GM21423 (cell line): ENCODE measurements at regions not wholly inside any gene's neighbourhood (a gene's known extent, or its start where the extent isn't known, plus 50 kb on each side); places are given as distances from the start of the nearest gene placed in this dataset.

Source experiments
- ATAC-seq: cut with Tn5 transposase; IDR thresholded peaks from one replicate; pipeline ENCODE4 v1.9.1; 2021; ENCODE audit warnings: mild to moderate bottlenecking, moderate library complexity; ENCODE audit not compliant: unreplicated experiment

GRCh38 chr7:25391295-25391861 is 163.1 kb upstream of the NPVF start:
- no peak for ATAC-seq

- ATAC-seq, result no peak
Observed at GRCh38 chr7:25391961-25392587, 163.8 kb upstream of the NPVF start.

- ATAC-seq, result no peak
Observed at GRCh38 chr7:25392588-25393338, 164.5 kb upstream of the NPVF start.

- ATAC-seq, result no peak
Observed at GRCh38 chr7:25395976-25396375, 167.7 kb upstream of the NPVF start.

- no peak for ATAC-seq
Observed at GRCh38 chr7:25396668-25397067, 168.4 kb upstream of the NPVF start.

- no peak for ATAC-seq
Observed at GRCh38 chr7:25398418-25398817, 170.1 kb upstream of the NPVF start.

GRCh38 chr7:25399000-25399750 is 170.9 kb upstream of the NPVF start:
- ATAC-seq, result no peak

- ATAC-seq, result no peak
Observed at GRCh38 chr7:25402532-25402931, 174.2 kb upstream of the NPVF start.

- ATAC-seq, result no peak
Observed at GRCh38 chr7:25405736-25406135, 177.4 kb upstream of the NPVF start.

GRCh38 chr7:25407053-25407452 is 178.8 kb upstream of the NPVF start:
- ATAC-seq, result no peak

- ATAC-seq, result no peak
Observed at GRCh38 chr7:25408012-25408687, 179.9 kb upstream of the NPVF start.

GRCh38 chr7:25408876-25409275 is 180.6 kb upstream of the NPVF start:
- no peak for ATAC-seq

GRCh38 chr7:25409897-25410636 is 181.8 kb upstream of the NPVF start:
- ATAC-seq, result no peak

GRCh38 chr7:25420771-25421170 is 192.5 kb upstream of the NPVF start:
- ATAC-seq, result no peak

GRCh38 chr7:25424113-25424512 is 195.8 kb upstream of the NPVF start:
- ATAC-seq, result no peak

- ATAC-seq, result no peak
Observed at GRCh38 chr7:25424855-25425254, 196.6 kb upstream of the NPVF start.

- no peak for ATAC-seq
Observed at GRCh38 chr7:25427721-25428120, 199.4 kb upstream of the NPVF start.

GRCh38 chr7:25429731-25430130 is 201.4 kb upstream of the NPVF start:
- no peak for ATAC-seq

- ATAC-seq, result no peak
Observed at GRCh38 chr7:25430200-25430931, 202.1 kb upstream of the NPVF start.
